ENCODE measurements at regions not wholly inside any gene's neighbourhood (a gene's known extent, or its start where the extent isn't known, plus 50 kb on each side); places are given as distances from the start of the nearest gene placed in this dataset.
"Not testable (repeated sequence)": the region's sequence is repeated elsewhere in the genome, so short reads cannot be mapped to it uniquely, and the experiment has no call there.

DNA sequence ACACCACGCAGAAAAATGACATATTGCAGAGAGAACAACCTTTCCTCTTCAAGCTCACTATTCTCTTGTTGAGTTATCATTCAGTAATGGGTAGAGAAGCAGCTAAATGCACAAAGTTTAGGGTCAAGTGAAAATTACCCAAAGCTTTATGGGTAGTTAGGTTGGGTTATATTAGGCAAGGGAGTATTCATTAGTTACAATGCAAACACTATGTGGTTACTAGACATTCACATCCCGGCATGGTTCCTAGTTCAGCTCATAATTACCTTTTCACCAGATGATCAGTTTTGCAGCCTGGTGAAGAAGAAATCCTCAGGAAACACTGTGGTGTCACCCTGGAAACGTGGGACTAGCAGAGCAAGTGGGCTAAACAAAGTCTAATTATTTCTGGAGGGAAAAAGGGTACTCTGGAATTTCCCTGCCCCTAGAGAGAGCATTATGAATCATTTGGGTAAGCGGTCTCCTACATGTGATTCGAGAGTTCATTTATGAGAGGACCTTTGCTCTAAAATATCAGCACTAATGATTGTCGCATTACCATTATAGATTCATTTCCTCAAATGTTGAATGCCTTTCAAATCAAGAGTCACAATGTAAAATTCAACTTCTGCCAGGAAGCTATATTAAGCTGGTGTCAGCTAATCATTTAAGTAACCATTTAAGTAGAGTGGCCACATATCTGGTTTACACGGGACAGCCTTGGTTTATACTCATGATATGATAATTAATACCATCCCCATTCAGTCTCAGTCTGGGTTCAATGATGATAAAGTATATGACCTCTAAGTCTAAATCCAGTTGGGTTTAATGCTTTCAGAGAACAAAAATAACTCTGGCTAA is 1208.0 kb downstream of the DIAPH3 start:
- no peak for DNase-seq (ENCODE audit: low spot score)
- Histone ChIP-seq H3K27ac (no peak overlapping the region), H3K4me3 (no peak overlapping the region)
- TF ChIP-seq, protein P1, sequence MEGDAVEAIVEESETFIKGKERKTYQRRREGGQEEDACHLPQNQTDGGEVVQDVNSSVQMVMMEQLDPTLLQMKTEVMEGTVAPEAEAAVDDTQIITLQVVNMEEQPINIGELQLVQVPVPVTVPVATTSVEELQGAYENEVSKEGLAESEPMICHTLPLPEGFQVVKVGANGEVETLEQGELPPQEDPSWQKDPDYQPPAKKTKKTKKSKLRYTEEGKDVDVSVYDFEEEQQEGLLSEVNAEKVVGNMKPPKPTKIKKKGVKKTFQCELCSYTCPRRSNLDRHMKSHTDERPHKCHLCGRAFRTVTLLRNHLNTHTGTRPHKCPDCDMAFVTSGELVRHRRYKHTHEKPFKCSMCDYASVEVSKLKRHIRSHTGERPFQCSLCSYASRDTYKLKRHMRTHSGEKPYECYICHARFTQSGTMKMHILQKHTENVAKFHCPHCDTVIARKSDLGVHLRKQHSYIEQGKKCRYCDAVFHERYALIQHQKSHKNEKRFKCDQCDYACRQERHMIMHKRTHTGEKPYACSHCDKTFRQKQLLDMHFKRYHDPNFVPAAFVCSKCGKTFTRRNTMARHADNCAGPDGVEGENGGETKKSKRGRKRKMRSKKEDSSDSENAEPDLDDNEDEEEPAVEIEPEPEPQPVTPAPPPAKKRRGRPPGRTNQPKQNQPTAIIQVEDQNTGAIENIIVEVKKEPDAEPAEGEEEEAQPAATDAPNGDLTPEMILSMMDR (IDR thresholded peaks at IDR 0.05), result no peak

DNA sequence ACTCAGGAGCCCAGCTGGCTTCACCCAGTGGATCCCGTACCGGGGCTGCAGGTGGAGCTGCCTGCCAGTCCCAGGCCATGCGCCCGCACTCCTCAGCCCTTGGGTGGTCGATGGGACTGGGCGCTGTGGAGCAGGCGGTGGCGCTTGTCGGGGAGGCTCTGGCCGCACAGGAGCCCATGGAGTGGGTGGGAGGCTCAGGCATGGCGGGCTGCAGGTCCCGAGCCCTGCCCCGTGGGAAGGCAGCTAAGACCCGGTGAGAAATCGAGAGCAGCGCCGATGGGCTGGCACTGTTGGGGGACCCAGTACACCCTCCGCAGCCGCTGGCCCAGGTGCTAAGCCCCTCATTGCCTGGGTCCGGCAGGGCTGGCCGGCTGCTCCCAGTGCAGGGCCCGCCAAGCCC is 1205.6 kb downstream of the DIAPH3 start:
- H3K27ac ChIP-seq; DNase-seq (ENCODE audit: low spot score); H3K4me3 ChIP-seq: not testable (repeated sequence)

DNA sequence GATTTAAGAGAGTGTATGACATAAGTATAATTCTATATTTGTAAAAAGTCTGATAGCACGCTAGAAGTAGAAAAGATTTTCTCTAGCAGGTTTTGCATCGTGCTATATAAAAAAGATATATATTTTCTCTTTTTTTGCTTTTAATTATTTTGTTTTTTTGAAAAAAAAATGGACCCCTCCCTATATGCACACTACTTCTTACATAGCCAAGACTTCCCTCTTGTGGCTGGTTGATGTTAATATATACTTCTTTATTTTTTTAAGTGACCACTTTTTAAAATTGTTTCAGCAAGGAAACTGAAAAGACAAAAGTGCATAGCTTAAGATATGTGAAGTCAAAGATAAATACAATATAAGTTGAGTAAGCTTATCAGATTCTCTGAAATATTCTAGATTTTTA is 1202.8 kb downstream of the DIAPH3 start:
- Histone ChIP-seq H3K27ac (no peak overlapping the region), H3K4me3 (no peak overlapping the region)
- TF ChIP-seq, protein P1 (IDR thresholded peaks at IDR 0.05), result no peak
- DNase-seq (ENCODE audit: low spot score), result no peak

DNA sequence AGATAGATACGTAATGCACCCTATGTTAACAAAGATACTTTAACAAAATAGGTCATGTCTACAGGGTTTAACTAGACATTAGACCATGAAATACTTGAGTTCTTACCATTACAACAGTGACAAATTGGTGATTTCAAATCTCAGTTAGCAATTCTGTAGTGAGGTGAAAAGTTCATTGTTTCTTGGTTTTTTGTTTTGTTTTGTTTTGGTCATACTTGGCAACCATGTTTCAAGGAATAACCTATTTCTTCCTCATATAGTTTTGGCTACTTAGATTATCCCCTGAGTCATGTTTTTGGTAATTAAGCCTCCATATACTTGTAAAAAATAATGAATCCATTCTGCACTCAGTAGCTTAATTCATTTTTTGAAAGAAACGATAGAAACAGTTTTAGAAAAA is 1200.4 kb downstream of the DIAPH3 start:
- TF ChIP-seq, protein P1 (IDR thresholded peaks at IDR 0.05), result no peak

DNA sequence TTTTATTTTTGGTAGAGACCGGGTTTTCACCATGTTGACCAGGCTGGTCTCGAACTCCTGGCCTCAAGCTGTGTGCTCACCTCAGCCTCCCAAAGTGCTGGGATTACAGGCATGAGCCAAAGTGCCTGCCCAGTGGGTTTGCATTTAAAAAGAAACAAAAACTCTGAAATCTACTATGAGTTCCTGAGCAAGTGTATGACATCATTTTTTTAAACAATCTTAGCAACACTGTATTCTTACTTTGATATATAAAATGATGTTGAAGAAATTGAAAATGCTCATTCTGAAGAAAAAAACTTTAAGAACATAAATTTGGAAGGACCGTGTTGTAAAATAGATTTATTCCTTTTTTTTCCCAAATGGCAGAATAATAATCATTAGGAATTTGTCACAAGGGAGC is 1199.7 kb downstream of the DIAPH3 start:
- TF ChIP-seq, protein P1 (IDR thresholded peaks at IDR 0.05), result no peak
- no peak for DNase-seq (ENCODE audit: low spot score)
- H3K4me3 ChIP-seq, result no peak overlapping the region

More for the DNA sequence above, 1200.4 kb downstream of the DIAPH3 start:
- DNase-seq (ENCODE audit: low spot score), result no peak
- H3K27ac ChIP-seq, result no peak overlapping the region
- H3K4me3 ChIP-seq, result no peak overlapping the region

DNA sequence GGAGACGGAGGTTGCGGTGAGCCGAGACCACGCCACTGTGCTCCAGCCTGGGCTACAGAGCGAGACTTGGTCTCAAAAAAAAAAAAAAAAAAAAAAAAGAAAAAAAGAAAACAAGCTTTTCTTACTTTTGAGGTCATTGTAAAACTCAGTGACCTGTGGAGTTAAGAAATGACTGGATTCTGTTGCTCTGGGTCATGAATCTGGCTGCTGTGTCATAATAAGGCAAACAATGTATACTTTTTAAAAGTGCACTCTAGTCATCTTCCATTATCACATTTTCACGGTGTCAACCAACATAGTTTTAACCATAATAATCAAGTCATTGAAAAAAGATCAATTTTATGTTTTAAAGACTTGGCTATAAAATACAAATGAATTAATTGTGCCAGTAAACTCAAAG is 1186.6 kb downstream of the DIAPH3 start:
- Histone ChIP-seq H3K4me3 (no peak overlapping the region), H3K27ac (no peak overlapping the region)
- DNase-seq (ENCODE audit: low spot score), result no peak
- TF ChIP-seq, protein P1 (IDR thresholded peaks at IDR 0.05), result no peak

More for the DNA sequence above, 1199.7 kb downstream of the DIAPH3 start:
- no peak overlapping the region for H3K27ac ChIP-seq

DNA sequence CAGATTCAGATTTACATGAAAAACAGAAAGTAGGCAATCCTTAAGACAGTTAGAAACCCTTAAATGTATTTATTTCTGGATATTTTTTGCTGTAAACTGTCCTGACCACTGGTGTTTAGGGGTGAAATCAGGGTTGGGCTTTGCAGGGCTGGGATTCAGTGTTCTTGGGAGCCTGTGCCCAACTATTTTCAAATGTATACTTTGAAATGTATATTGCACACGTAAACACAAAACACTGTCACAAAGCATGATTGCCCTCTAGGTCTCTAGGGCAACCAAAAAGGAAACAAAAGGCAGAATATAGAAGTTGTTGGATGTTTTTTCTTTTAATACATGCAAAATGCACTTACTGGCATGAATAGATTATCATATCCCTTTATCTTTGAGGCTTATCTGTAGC is 1185.4 kb downstream of the DIAPH3 start:
- Histone ChIP-seq H3K27ac (no peak overlapping the region), H3K4me3 (no peak overlapping the region)
- DNase-seq (ENCODE audit: low spot score), result no peak
- TF ChIP-seq, protein P1 (IDR thresholded peaks at IDR 0.05), result no peak
